CD4-positive, alpha-beta T cell (primary cell): ENCODE measurements at regions not wholly inside any gene's neighbourhood (a gene's known extent, or its start where the extent isn't known, plus 50 kb on each side); places are given as distances from the start of the nearest gene placed in this dataset.

Experiments used
- ATAC-seq: fragments of 200-7000 bp; cut with Tn5 transposase; one replicate; pipeline ENCODE4 v1.10.0; 2022; ENCODE audit warnings: mild to moderate bottlenecking; ENCODE audit not compliant: poor library complexity
- CTCF ChIA-PET: fragments of 350-600 bp; sonication (Branson Sonifier 250); formaldehyde crosslinking; loops from one replicate; lab custom pipeline; 2021; ENCODE audit warnings: antibody characterized with exemption, inconsistent platforms; lab: Charles Lee
- POLR2A ChIA-PET: fragments of 350-600 bp; sonication (Branson Sonifier 250); formaldehyde crosslinking; loops from one replicate; lab custom pipeline; 2021; ENCODE audit warnings: antibody characterized with exemption, inconsistent platforms; lab: Charles Lee
- DNase-seq, 14 experiments: peaks; one replicate each; pipeline ENCODE4 v3.0.0-alpha.2; 2013 to 2020; ENCODE audit warnings: mixed read lengths in 2 of 14
- H3K27ac ChIP-seq, 2 donors: one replicate each; pipeline versions ENCODE4 v1.5.1 to v1.7.0; 2013; ENCODE audit warnings: low read length in 2 of 2, low read depth in 1 of 2, mild to moderate bottlenecking in 1 of 2
- H3K27me3 ChIP-seq, 2 experiments: 1 replicate in 1 of 2; 2 replicates in 1 of 2; pipeline versions ENCODE4 v1.6.1 to v1.7.0; 2013; ENCODE audit warnings: low read length in 2 of 2, control low read depth in 1 of 2, mild to moderate bottlenecking in 1 of 2, moderate library complexity in 1 of 2; ENCODE audit not compliant: insufficient read depth in 2 of 2, control insufficient read depth in 1 of 2
- H3K36me3 ChIP-seq: one replicate; pipeline ENCODE4 v1.6.1; 2013; ENCODE audit warnings: low read length, control low read depth; ENCODE audit not compliant: insufficient read depth
- H3K4me1 ChIP-seq: one replicate; pipeline ENCODE4 v1.6.1; 2013; ENCODE audit warnings: low read length, control low read depth; ENCODE audit not compliant: insufficient read depth
- H3K4me3 ChIP-seq: one replicate; pipeline ENCODE4 v1.5.1; 2013; ENCODE audit warnings: mild to moderate bottlenecking, low read length, moderate library complexity
- H3K9me3 ChIP-seq, 2 experiments: 1 replicate in 1 of 2; 2 replicates in 1 of 2; pipeline versions ENCODE4 v1.6.1 to v1.7.0; 2013; ENCODE audit warnings: low read length in 2 of 2, mild to moderate bottlenecking in 2 of 2, control low read depth in 1 of 2, moderate library complexity in 1 of 2; ENCODE audit not compliant: control insufficient read depth in 1 of 2, insufficient read depth in 1 of 2
- H3K27ac Mint-ChIP-seq: one replicate; pipeline ENCODE4 v1.8.0; 2020; ENCODE audit warnings: mixed read lengths
- H3K27me3 Mint-ChIP-seq: one replicate; pipeline ENCODE4 v1.8.0; 2021; ENCODE audit warnings: mixed read lengths
- H3K36me3 Mint-ChIP-seq: one replicate; pipeline ENCODE4 v1.8.0; 2021; ENCODE audit warnings: low read depth, mixed read lengths
- H3K4me1 Mint-ChIP-seq: one replicate; pipeline ENCODE4 v1.8.0; 2021; ENCODE audit warnings: low read depth, mixed read lengths
- H3K4me3 Mint-ChIP-seq: one replicate; pipeline ENCODE4 v1.8.0; 2020; ENCODE audit warnings: mild to moderate bottlenecking, mixed read lengths
- H3K9me3 Mint-ChIP-seq: one replicate; pipeline ENCODE4 v1.8.0; 2020; ENCODE audit warnings: mixed read lengths
- CTCF ChIP-seq: fragments of 200-600 bp; IDR thresholded peaks from one replicate; pipeline ENCODE4 v1.8.0; 2022; ENCODE audit warnings: antibody characterized with exemption, mild to moderate bottlenecking
- intact Hi-C, 2 experiments: fragments of 100-400 bp; cut with DNase I in 1 of 2; cut with micrococcal nuclease in 1 of 2; formaldehyde crosslinking; loops; one replicate each; pipeline versions ENCODE4 v1.15.1 to v1.9.0; 2023 to 2025; cut with DNase I, micrococcal nuclease

GRCh38 chr4:125836597-125837195, 521.9 kb downstream of the FAT4 start:
- Histone ChIP-seq H3K9me3 (peaks cover 0 to 9% of the 10 kb centered on the region in 2 experiments), H3K27me3 (no peaks in the 10 kb centered on the region), H3K36me3 (no peaks in the 10 kb centered on the region), H3K27ac (no peak overlapping the region), H3K4me1 (no peaks in the 10 kb centered on the region), H3K4me3 (no peak overlapping the region)
- peaks cover 9% of the 10 kb centered on the region for H3K9me3 Mint-ChIP-seq
- H3K36me3 Mint-ChIP-seq = no peaks in the 10 kb centered on the region
- no peaks in the 10 kb centered on the region for H3K27me3 Mint-ChIP-seq
- no peak overlapping the region for H3K27ac Mint-ChIP-seq
- DNase-seq = no peak
- no peak overlapping the region for H3K4me3 Mint-ChIP-seq
- ChIA-PET POLR2A (no interaction called here), CTCF (no interaction called here)
- no peaks in the 10 kb centered on the region for H3K4me1 Mint-ChIP-seq
- intact Hi-C loops = no loop called here
- no peak for TF ChIP-seq CTCF
- no peak for ATAC-seq

GRCh38 chr4:125837493-125838201, 522.9 kb downstream of the FAT4 start:
- ATAC-seq = no peak
- Mint-ChIP-seq H3K4me1 (no peaks in the 10 kb centered on the region), H3K9me3 (peaks cover 6% of the 10 kb centered on the region), H3K27me3 (no peaks in the 10 kb centered on the region), H3K27ac (no peak overlapping the region), H3K36me3 (no peaks in the 10 kb centered on the region), H3K4me3 (no peak overlapping the region)
- ChIA-PET CTCF (no interaction called here), POLR2A (no interaction called here)
- H3K36me3 ChIP-seq = no peaks in the 10 kb centered on the region
- DNase-seq = no peak
- TF ChIP-seq CTCF = no peak
- H3K9me3 ChIP-seq = peaks cover 0 to 9% of the 10 kb centered on the region in 2 experiments
- no peaks in the 10 kb centered on the region for H3K27me3 ChIP-seq
- no peak overlapping the region for H3K27ac ChIP-seq
- no peak overlapping the region for H3K4me3 ChIP-seq
- no peaks in the 10 kb centered on the region for H3K4me1 ChIP-seq
- intact Hi-C loops = no loop called here

GRCh38 chr4:125838202-125838601, 523.4 kb downstream of the FAT4 start:
- ATAC-seq (no peak), DNase-seq (no peak)
- no peak overlapping the region for H3K4me3 Mint-ChIP-seq
- no peaks in the 10 kb centered on the region for H3K36me3 Mint-ChIP-seq
- H3K27ac Mint-ChIP-seq = no peak overlapping the region
- POLR2A ChIA-PET = no interaction called here
- intact Hi-C loops = no loop called here
- no peaks in the 10 kb centered on the region for H3K27me3 ChIP-seq
- no peaks in the 10 kb centered on the region for H3K36me3 ChIP-seq
- H3K4me1 Mint-ChIP-seq = no peaks in the 10 kb centered on the region
- H3K9me3 ChIP-seq = peaks cover 0 to 9% of the 10 kb centered on the region in 2 experiments
- H3K27ac ChIP-seq = no peak overlapping the region
- no peaks in the 10 kb centered on the region for H3K4me1 ChIP-seq
- H3K9me3 Mint-ChIP-seq = peaks cover 6% of the 10 kb centered on the region
- H3K27me3 Mint-ChIP-seq = no peaks in the 10 kb centered on the region
- CTCF ChIA-PET = no interaction called here
- no peak for TF ChIP-seq CTCF
- H3K4me3 ChIP-seq = no peak overlapping the region
